ENCODE measurements at regions not wholly inside any gene's neighbourhood (a gene's known extent, or its start where the extent isn't known, plus 50 kb on each side); places are given as distances from the start of the nearest gene placed in this dataset.
"Not testable (repeated sequence)": the region's sequence is repeated elsewhere in the genome, so short reads cannot be mapped to it uniquely, and the experiment has no call there.

- no peak for DNase-seq (ENCODE audit: low read depth)
These were observed 203.5 kb upstream of the HAAO start for GRCh38 chr2:42995752-42996422.

- not testable (repeated sequence) for DNase-seq (ENCODE audit: low read depth)
These were observed 197.1 kb upstream of the HAAO start for GRCh38 chr2:42989283-42990081.

DNA sequence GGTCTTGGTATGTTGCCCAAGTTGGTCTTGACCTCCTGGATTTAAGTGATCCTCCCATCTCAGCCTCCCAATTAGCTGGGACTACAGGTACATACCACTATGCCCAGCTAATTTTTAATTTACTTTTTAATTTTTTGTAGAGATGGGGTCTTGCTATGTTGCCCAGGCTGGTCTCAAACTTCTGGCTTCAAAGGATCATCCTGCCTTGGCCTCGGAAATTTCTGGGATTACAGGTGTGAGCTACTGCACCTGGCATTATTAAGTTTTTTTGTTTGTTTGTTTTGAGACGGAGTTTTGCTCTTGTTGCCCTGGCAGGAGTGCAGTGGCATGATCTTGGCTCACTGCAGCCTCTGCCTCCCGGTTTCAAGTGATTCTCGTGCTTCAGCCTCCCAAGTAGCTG lies 195.7 kb upstream of the HAAO start:
- not testable (repeated sequence) for DNase-seq (ENCODE audit: low read depth)

- no peak for DNase-seq (ENCODE audit: low read depth)
These were observed 194.9 kb upstream of the HAAO start for GRCh38 chr2:42987112-42987922.

DNA sequence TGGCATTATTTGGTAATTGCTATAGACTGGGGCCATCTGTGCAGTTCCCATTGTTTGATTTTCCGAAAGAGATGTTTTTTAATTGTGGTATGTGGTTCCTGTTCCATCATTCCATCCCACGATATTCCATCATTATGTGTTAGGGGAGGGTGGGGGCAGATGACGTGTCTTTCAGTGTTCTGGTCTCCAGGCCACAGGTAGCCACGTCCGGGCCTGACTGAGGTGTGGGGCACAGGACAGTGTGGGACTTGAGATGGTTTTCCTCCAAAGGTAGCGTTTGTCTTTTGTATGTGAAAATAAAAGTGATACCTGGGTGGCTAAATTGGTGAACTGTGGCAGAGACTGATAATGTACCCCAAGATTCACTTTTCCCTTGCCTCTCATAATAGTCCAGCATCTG lies 192.2 kb upstream of the HAAO start:
- DNase-seq (ENCODE audit: low read depth): no peak

DNA sequence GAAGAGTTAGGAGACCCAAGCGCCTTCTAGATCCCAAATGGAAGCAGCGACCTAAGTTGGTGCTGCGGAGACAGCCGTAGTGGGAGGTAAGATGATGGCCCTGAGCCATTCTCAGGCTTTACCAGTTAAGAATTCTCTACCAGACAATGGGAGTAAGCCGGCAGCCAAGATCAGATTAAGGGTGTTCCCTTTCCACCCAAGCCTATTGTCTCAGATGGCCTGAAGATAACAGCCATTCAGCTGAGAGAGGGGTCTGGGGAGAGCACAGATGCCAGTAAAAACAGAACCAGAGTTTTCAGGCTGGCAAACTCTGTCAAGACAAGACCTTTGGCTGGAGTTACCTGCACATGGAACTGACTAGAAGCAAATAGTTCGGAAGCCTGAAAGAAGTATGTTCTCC lies 191.7 kb upstream of the HAAO start:
- DNase-seq (ENCODE audit: low read depth): no peak

GRCh38 chr2:42980764-42981416 lies 188.5 kb upstream of the HAAO start:
- no peak for DNase-seq (ENCODE audit: low read depth)

GRCh38 chr2:42979870-42980763 lies 187.7 kb upstream of the HAAO start:
- no peak for DNase-seq (ENCODE audit: low read depth)

- DNase-seq (ENCODE audit: low read depth): no peak
These were observed 187.1 kb upstream of the HAAO start for GRCh38 chr2:42979416-42979869.

GRCh38 chr2:42978887-42979415 lies 186.6 kb upstream of the HAAO start:
- no peak for DNase-seq (ENCODE audit: low read depth)

DNA sequence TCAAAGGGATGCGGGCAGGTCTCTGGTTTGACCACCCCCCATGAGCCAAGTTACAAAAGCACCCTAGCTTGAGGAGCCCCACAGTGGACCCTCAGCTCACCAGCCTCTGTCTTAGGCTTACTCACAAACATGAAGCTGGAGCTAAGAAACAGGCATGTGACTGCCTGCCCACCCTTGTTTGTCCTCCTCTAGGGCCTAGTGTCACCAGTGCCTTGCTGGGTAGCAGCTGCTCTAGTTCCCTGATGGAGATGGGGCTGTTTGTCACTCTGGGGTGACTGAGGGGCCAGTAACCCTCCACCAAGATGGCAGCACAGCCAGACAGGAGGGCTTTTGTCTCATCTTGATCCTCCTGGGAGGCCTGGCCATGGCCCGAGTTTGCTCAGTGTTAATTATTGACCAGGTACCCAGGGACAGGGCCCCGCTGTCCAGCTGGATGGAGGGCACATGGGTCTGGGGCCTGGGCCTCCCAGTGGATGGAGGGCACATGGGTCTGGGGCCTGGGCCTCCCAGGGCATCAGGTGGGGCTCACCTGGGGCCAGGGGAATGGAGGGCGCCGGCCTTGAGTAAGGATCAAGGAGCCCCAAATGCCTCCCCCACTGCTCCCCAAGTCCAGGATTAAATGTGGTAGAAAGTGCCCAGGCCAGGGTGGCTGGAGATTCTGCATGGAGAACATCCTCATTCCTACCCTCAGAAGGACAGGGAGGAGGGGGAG lies 185.9 kb upstream of the HAAO start:
- DNase-seq (ENCODE audit: low read depth): no peak

GRCh38 chr2:42977270-42978174 lies 185.1 kb upstream of the HAAO start:
- no peak for DNase-seq (ENCODE audit: low read depth)

DNA sequence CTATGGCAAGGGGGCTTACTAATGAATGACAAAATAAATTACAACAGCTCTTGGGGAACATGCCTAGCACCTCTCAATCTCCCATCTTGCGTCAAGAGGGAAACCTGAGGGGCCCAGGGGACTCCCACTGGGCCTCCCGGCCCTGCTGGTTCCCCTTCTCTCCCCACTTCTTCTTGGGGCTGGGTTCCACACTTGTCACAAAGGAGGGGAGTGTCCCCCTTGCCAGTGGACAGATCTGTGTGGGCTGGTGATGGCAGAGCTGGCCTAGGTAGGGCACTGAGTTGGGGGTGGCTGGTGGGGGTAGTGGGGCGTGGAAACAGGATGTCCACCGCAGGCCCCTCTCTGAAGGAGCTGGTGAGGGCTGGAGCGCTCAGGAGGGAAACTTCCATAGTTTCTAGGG lies 184.0 kb upstream of the HAAO start:
- DNase-seq (ENCODE audit: low read depth): no peak

DNA sequence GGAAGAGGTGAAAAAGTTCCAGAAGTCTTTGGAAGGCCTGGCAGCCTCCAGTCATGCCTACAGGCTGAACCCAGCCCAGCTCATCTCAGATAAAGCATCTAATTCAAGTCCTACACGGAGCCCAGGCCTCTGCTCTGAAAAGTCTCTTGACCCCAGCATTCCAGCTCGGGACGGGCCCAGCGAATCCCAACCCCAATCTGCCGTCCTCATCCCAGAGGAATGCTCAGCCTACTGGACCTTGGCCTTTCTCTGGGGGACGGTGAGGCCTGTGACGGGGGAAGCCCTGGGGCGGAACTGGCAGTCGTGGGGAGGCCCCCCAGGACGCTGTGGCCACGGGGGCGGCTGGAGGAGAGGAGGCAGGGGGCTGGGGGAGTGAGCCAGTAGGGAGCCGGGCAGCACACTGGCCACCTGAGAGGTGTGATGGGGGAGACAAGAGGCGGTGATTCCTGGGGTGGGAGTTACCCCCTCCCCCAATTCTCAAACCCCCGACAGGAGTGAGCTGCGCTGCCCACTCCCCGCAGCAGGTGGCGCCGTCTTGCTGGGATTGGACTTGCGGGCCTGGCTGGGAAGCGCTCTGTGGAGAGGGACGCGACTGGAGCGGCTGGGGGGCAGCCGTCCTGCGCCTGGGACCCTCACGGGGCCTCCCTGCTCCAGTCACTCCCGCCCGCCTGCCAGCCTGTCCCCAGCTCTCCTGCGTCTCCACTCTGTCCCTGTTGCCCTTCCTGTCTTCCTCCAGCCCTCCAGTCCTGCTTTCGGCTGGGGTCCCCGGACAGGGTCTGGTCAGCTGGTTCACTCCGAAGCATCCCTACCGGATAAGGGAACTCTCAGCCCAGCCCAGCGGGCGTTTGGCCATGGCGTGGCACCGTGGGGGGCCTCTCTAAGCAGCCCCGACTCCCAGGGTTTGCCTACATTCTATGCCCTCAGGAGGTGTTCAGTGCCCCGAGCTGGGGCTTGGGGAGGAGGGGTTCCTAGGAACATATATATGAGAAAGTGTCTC lies 182.6 kb upstream of the HAAO start:
- no peak for DNase-seq (ENCODE audit: low read depth)

DNA sequence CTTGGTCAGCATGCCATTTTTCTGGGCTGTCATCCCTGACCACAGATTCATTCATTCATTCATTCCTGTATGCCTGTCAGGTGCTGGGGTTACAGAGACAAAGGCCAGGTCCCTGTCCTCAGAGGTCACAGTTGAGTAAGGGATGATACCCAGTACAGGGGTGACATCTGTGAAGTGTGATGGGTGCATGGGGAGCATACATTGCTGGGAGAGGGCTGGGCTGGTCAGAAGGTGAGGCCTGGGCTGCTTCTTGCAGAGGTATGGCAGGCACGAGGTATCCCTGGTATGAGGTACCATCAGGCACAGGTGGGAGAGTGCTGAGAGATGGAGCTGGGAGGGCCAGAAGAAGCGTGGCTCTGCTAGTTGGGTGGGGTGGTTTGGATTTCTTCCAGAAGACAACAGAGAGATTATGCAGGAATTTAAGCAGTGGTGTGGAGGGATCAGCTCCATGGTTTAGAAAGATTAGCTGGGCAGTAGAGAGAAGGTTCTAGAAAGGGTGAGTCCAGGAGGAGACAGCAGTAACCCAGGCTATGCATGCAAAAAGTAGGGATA lies 181.9 kb upstream of the HAAO start:
- DNase-seq (ENCODE audit: low read depth): no peak

GRCh38 chr2:42973726-42974125 lies 181.3 kb upstream of the HAAO start:
- no peak for DNase-seq (ENCODE audit: low read depth)

DNA sequence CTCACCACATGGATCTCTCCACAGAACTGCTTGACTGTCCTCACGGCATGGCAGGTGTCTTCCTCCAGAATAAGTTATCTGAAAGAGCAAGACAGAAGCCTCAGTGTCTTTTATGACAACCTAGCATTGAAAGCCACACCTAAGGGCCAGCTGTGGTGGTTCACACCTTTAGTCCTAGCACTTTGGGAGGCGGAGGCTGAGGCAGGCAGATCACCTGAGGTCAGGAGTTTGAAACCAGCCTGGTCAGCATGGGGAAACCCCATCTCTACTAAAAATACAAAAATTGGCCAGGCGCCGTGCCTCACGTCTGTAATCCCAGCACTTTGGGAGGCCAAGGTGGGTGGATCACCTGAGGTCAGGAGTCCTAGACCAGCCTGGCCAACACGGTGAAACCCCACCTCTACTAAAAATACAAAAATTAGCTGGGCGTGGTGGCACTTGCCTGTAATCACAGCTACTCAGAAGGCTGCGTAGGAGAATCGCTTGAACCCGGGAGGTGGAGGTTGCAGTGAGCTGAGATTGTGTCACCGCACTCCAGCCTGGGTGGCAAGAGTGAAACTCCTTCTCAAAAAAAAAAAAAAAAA lies 180.6 kb upstream of the HAAO start:
- not testable (repeated sequence) for DNase-seq (ENCODE audit: low read depth)

Data from CMK (cell line).